ENCODE measurements at regions not wholly inside any gene's neighbourhood (a gene's known extent, or its start where the extent isn't known, plus 50 kb on each side); places are given as distances from the start of the nearest gene placed in this dataset.
A peak's percentile ranks its signal among the peaks of the same experiment; 100 is the strongest.

- TF ChIP-seq POLR2AphosphoS5 (IDR thresholded peaks at IDR 0.05; ENCODE audit: low read depth) = no peak
- peak; percentile 68 to 94 for TF ChIP-seq CTCF (conservative IDR thresholded peaks at IDR 0.05; ENCODE audit: low read depth in 2 of 2)
- no peak for TF ChIP-seq EZH2 (IDR thresholded peaks at IDR 0.05; ENCODE audit: low read depth, unreplicated experiment)
- TF ChIP-seq CREB1 (CRISPR knock-in tag; IDR thresholded peaks at IDR 0.05; ENCODE audit: low read depth) = no peak
- TF ChIP-seq JUNB (IDR thresholded peaks at IDR 0.05; ENCODE audit: unreplicated experiment) = no peak
These were observed 57.4 kb upstream of the PRSS3 start for GRCh38 chr9:33737811-33738606.

All from GM23338 (cell line).